Right atrium auricular region (tissue), 2 donors: ENCODE measurements at regions not wholly inside any gene's neighbourhood (a gene's known extent, or its start where the extent isn't known, plus 50 kb on each side); places are given as distances from the start of the nearest gene placed in this dataset.

ENCODE experiments used
- DNase-seq: peaks from one replicate; pipeline ENCODE4 v3.0.0-alpha.2; 2019; ENCODE audit warnings: low spot score
- H3K27ac ChIP-seq, 2 donors: fragments of 200-600 bp; sonication (generic); 1 replicate in 1 of 2; 2 replicates in 1 of 2; pipeline ENCODE4 v1.5.1; 2016 to 2019
- H3K27me3 ChIP-seq, 2 donors: fragments of 200-600 bp; sonication (generic); one replicate each; pipeline versions ENCODE4 v1.5.1 to v1.6.0; 2017 to 2019
- H3K36me3 ChIP-seq: fragments of 200-600 bp; sonication (generic); one replicate; pipeline ENCODE4 v1.5.1; 2016
- H3K4me1 ChIP-seq, 2 donors: fragments of 200-600 bp; sonication (generic); one replicate each; pipeline versions ENCODE4 v1.5.1 to v1.6.0; 2017 to 2019
- H3K4me3 ChIP-seq, 2 donors: fragments of 200-600 bp; sonication (generic); 1 replicate in 1 of 2; 2 replicates in 1 of 2; pipeline ENCODE4 v1.5.1; 2017 to 2019; ENCODE audit warnings: mild to moderate bottlenecking in 1 of 2, moderate library complexity in 1 of 2
- H3K9me3 ChIP-seq, 2 donors: fragments of 200-600 bp; sonication (generic); one replicate each; pipeline ENCODE4 v1.5.1; 2019
- CTCF ChIP-seq, 2 donors: fragments of 200-600 bp; sonication (generic); IDR thresholded peaks; one replicate each; pipeline ENCODE4 v1.5.1; 2019; ENCODE audit warnings: antibody characterized with exemption in 2 of 2

- H3K36me3 ChIP-seq = no peaks in the 10 kb centered on the region
- no peak for TF ChIP-seq CTCF (IDR thresholded peaks at IDR 0.05)
- no peak overlapping the region for H3K4me3 ChIP-seq
- peaks cover 4 to 23% of the 10 kb centered on the region in 2 donors for H3K9me3 ChIP-seq
- no peak overlapping the region for H3K27ac ChIP-seq
- DNase-seq = no peak
- H3K27me3 ChIP-seq = no peaks in the 10 kb centered on the region
- H3K4me1 ChIP-seq = no peaks in the 10 kb centered on the region
Measured at GRCh38 chr14:104245075-104245474, 106.7 kb downstream of the KIF26A start.

GRCh38 chr14:104245723-104246122 lies 107.3 kb downstream of the KIF26A start:
- DNase-seq = no peak
- no peak for TF ChIP-seq CTCF (IDR thresholded peaks at IDR 0.05)
- no peaks in the 10 kb centered on the region for H3K36me3 ChIP-seq
- H3K4me3 ChIP-seq = no peak overlapping the region
- H3K27me3 ChIP-seq = no peaks in the 10 kb centered on the region
- no peaks in the 10 kb centered on the region for H3K4me1 ChIP-seq
- H3K9me3 ChIP-seq = peaks cover 4 to 23% of the 10 kb centered on the region in 2 donors
- H3K27ac ChIP-seq = no peak overlapping the region

- DNase-seq = no peak
- no peak overlapping the region for H3K4me3 ChIP-seq
- H3K36me3 ChIP-seq = no peaks in the 10 kb centered on the region
- H3K27me3 ChIP-seq = no peaks in the 10 kb centered on the region
- TF ChIP-seq CTCF (IDR thresholded peaks at IDR 0.05) = no peak
- H3K4me1 ChIP-seq = no peaks in the 10 kb centered on the region
- no peak overlapping the region for H3K27ac ChIP-seq
- H3K9me3 ChIP-seq = peaks cover 4 to 23% of the 10 kb centered on the region in 2 donors
Measured at GRCh38 chr14:104246401-104247335, 108.3 kb downstream of the KIF26A start.

- no peak for DNase-seq
- no peak for TF ChIP-seq CTCF (IDR thresholded peaks at IDR 0.05)
- no peak overlapping the region for H3K4me3 ChIP-seq
- H3K27me3 ChIP-seq = no peaks in the 10 kb centered on the region
- no peaks in the 10 kb centered on the region for H3K36me3 ChIP-seq
- H3K9me3 ChIP-seq = peaks cover 4 to 23% of the 10 kb centered on the region in 2 donors
- no peak overlapping the region for H3K27ac ChIP-seq
- H3K4me1 ChIP-seq = no peaks in the 10 kb centered on the region
Measured at GRCh38 chr14:104247336-104248202, 109.2 kb downstream of the KIF26A start.

GRCh38 chr14:104248203-104249055 lies 110.0 kb downstream of the KIF26A start:
- Histone ChIP-seq H3K27me3 (no peaks in the 10 kb centered on the region), H3K27ac (no peak overlapping the region), H3K36me3 (no peaks in the 10 kb centered on the region), H3K4me3 (no peak overlapping the region), H3K4me1 (no peaks in the 10 kb centered on the region), H3K9me3 (peaks cover 4 to 16% of the 10 kb centered on the region in 2 donors)
- no peak for DNase-seq
- TF ChIP-seq CTCF (IDR thresholded peaks at IDR 0.05) = no peak
